ENCODE measurements at regions not wholly inside any gene's neighbourhood (a gene's known extent, or its start where the extent isn't known, plus 50 kb on each side); places are given as distances from the start of the nearest gene placed in this dataset.
"Not testable (repeated sequence)": the region's sequence is repeated elsewhere in the genome, so short reads cannot be mapped to it uniquely, and the experiment has no call there.

DNA sequence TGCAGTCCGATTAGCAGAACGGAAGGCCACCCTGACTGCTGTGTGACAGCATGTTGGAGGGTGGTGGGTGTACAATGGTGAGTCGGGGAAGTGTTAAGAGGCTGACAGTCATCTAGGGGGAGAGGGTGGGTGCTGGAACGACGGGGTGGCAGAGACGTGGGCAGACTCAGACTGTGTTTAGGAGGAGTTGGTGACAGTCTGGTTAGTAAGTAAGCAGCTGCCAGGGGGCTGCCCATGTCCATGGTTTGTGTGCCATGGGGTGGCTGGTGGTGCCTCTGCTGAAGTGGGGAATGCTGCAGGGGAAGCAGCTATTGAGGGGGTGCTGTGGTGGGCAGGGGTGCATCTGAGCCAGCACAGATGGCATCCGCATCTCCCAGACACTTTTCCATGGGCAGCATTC, 51.3 kb upstream of the BOD1 start:
- DNase-seq (ENCODE audit: low spot score): no peak

DNA sequence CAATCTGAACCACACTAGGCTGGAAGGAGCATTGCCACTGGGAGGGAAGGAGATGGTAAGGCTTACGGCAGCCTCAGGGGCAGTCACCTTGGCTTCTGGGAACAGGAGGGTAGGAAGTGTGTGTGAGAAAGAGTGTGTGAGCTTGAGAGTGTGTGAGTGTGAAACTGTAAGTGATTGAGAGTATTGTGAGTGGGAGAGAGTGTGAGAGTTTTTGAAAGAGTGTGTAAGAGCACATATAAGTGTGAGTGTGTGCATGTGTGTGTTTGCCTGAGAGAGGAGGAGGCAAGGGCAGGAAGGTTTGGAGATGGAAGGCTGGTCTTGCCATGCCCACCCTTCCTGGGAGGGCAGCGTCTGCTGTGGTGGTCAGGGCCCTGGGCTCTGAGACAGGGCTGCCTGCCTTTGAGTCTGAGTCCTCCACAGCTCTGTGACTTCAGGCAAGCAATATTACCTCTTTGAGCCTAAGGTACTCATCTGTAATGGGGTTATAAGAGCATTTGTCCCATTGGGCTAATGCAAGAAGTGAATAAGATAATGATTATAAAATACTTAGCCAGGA, 51.9 kb upstream of the BOD1 start:
- no peak for DNase-seq (ENCODE audit: low spot score)

DNA sequence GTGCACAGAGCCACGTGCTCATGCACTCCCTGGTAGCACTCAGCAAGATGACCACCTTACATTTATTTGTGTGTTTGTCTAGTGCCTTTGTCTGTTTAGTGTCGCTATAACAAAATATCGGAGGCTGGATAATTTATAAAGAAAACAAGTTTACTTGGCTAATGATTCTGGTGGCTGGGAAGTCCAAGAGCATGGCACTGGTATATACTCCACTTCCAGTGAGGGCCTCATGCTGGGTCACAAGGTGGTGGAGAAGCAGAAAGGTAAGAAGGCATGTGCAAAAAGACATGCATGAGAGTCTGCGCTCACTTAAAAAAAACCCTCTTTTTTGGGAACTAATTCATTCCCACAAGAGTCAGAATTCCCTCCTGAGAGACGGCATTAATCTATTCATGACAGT, 52.5 kb upstream of the BOD1 start:
- no peak for DNase-seq (ENCODE audit: low spot score)

DNA sequence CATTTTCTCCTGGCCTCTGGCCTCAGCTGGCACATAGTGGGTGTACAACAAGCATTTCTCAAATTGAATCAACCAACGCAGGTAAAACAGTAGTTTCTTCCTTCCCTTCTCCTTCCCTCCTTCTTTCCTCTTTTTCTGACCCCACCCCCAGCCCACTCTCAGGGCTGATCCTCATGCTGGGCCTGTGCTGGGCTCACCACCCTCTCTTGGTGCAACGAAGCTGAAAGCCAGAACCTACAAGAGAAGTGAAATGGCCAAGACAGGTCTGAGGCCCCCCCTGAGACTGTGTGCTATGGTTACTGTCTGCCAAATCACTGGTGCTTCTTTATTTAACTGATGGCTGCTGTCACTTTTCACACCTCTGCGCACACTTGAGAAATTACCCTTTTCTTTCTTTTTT, 53.0 kb upstream of the BOD1 start:
- DNase-seq (ENCODE audit: low spot score): no peak

DNA sequence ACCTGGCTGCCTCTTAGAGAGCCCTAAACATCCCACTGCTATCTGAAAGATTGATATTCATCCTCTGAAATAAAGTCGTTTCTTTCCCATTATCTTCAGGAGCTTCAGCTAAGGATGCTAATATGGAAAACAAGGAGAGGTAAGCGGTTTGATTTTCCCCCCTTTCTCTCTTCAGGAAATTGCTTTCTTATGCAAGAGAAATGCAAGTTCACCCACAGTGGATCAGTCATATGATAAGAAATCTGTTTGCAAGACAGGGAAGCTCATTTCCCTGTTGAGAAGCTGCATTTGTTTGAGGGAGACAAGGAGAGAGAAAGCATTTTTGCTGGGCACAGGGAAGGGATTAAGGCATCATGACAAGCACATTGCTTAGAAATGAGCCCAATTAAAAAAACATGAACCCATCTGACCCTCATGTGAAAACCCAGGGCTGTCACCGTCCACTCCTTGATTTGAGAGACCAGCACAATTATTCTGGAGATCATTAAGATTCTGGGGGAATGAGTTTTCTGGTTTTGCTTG, 53.7 kb upstream of the BOD1 start:
- no peak for DNase-seq (ENCODE audit: low spot score)

DNA sequence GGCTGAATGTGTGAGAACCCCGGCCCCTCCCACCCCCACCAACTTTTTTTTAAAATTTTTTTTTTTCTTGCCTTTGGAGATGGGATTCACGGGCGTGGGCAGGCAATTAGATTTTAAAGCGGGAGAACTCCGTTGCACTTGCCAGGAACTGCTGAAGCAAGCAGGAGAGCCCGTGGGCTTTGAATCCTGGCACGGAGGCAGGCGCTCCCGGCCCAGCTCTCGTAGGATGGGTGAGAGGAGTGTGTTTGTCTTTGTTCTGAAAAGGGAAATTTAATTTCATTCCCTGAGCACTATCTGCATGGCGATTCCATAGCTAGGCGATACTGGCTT, 54.3 kb upstream of the BOD1 start:
- DNase-seq (ENCODE audit: low spot score): no peak

DNA sequence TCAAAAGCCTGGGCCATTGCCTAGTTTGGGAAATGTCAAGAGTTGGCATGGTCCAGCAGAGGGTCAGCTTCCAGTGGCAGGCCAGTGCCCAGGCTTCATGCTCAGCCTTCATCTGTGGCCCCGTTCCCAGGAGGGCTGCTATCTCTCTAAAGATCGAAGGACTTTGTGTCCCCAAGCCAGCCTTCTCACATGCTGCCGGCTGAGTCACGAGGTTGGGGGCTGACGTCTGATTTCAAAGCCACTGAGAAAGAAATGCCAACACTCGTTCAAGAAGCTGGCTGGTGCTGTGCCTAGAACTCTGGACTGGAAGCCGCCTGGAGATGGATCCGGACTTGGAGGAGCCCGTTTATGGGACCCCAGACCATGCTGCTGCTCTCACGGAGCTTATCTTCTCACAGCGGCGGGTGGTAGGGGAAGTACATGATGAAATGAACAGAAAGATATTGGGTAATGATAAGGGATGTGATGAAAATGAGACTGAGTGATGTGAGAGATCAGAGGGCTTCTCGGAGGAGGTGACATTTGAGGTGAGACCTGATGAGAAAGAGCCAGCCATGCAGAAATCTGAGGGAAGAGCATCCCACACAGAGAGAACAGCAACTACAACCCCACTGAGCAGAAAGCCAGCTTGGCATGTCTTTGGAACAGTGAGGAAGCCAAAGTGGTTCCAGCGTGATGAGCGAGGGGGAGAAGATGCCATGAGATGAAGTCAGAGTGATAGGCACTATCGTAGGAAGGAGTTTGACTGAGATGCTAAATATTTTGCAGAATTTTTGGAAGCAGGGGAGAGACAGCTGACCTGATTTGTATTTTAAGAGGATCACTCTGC, 54.9 kb upstream of the BOD1 start:
- no peak for DNase-seq (ENCODE audit: low spot score)

DNA sequence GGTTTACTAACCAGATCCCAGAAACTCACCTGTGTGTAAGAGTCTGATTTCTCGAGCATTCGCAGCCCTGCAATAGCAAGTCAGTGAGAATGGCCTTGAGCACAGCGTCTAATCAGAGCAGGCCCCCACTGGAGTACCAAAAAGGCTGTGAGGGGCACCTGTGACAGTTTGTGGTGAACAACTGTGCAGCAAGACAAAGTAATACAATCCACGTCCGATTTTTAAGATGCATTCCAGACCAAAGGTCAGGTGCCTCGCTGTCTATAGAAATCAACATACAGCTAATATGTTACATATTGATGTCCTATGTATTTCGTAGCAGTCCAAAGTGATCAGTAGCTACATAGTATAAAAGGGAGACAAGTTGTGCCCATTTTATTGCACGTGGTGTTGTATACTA, 55.7 kb upstream of the BOD1 start:
- DNase-seq (ENCODE audit: low spot score): no peak

DNA sequence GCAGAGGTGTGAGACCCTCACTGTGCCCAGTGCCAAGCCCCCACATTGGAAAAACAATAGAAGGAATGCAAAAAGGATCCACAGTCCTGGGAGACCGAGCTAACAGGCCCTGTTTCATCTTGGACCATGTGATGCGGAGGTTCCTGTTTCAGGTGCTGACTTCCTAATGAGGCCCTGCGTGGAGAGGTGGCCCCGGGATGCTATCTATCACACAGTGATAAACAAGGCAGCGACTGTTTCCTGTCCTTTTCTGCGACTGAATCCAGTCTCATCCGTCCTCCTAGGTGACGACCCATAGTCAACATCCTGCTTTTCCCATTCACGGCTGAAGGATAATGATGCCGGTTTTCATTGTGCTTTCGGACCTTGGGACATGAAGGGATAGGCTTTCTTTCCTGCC, 56.4 kb upstream of the BOD1 start:
- no peak for DNase-seq (ENCODE audit: low spot score)

DNA sequence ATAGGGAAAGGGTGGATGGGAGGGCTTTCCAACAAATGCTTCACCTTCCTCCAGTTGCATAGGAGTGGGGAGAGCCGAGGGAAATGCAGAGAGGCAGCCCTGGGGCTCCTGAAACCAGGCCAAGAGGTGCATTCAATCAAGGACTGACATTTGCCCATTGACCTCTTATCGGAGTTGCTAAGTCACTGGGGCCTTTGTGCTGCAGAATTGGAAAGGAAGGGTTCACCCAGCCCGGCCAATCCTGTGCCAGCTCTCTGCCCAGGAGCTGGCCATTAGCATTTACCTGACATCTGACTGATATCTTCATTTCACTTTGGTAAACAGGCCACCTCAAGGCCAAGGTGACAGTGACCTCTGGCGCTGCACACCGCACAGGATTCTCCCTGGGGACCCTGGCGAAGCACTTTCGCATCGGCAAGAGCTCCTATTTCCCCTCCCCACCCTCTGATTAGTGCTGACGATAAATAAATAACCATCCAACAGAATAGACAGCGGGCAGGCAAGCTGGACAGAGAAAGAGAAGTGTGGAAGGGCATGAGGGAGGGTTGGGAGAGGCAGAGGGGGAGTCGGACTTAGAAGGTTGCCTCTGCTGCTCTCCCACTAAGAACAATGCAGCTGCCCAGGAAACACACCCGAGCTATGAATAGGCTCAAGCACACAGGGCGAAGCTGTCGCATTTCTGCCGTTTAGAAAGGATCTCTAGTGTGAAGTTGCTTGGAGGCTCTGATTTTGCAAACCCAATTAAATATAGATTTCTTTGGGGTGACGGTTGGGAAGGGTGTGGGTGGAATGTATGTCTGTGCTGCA, 57.0 kb upstream of the BOD1 start:
- no peak for DNase-seq (ENCODE audit: low spot score)

DNA sequence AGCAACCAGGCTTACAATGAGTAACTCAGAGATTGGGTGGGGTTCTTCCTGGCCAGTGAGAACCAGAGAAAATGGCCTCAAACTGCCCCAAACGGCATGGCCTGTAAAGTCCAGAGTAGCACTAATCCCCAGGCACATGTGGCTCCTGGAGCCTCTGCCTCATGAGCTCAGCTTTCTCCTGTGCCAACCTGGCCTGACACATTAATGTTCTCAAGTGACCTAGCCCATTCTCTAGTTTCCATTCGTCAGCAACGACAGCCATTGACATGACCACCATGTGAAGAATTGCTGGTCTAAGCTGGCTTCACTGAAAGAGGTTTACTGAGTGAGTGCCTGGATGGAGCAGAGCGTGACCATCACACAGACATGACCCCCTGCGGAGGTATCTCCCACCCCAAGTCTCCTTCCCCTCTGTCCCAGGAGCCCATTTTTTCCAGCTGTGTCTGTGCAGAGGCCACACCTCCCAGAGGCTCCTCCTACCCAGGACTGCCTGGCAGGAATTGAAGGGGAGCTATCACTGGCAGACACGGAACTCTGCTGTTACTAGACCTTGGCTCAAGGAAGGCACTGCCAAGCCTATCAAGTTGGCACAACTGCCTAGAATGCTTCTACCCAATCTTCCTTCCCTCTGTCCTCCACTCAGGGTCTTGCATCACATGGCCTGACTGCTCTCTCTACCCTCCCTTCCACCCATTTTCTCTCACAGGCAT, 59.0 kb upstream of the BOD1 start:
- DNase-seq (ENCODE audit: low spot score): no peak

DNA sequence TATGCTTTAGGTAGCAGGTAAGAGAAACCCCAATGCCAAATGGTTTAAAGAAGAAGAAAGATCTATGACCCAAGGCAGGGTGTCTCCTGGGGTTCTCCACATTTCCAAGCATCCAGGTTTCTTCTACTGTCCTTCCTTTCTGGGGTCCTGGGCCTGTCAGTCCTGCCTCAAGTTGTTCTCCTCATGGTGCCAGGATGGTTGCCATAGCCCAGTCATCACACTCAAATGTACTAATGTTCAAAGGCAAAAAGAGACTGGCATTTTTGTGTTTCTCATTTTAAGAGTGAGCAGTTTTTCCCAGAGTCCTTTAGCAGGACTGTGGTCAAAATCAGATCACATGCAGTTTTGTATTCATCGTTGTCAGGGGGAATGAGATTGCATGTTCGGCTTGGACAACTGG, 59.9 kb upstream of the BOD1 start:
- no peak for DNase-seq (ENCODE audit: low spot score)

DNA sequence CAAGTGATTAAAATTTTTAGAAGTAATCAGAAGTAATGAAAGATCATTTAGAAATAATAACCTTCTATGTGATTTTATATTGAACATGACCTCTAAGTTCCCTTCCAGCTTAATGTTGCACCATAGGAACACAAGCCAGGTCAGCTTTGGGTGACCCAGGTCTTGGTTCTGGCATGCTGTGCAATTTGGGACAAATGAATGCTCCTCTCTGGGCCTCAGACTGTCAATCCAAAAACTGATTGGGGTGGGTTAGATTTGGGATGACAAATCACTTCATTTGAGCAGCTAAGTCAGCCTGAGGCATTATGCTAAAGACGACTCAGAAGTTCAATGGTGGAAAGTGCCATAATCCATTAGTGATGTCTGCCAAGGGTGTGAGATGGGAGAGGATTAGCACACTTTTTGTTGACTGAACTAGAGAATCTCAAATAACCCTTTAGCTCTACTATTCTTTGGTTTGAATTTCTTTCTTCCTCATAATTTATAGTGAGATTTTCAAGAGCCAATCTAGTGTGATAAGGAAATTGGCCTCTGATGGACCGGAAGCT, 60.7 kb upstream of the BOD1 start:
- no peak for DNase-seq (ENCODE audit: low spot score)

DNA sequence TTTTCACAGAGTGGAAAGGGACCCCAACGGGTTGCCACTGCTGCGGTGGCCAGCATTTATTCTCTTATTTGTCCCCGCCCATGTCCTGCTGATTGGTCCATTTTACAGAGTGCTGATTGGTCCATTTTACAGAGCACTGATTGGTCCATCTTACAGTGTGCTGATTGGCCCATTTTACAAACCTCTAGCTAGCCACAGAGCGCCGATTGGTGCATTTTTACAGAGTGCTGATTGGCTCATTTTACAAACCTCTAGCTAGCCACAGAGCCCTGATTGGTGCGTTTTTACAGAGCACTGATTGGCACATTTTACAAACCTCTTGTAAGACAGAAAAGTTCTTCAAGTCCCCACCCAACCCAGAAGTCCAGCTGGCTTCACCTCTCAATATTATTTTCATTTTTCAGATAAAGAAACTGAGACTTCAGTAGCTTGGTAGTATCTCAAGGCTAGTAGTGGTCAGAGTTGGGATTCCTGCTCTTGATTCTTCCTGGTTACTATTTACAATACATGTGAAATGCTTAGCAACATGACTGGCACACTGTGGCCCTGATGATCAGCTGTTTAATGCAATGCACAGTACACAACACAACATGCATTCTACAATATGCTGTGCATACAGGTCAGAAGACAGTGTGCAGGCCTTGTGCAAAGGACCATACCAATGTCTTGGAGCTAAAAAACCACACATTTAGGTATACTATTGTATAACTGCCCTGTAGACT, 63.6 kb upstream of the BOD1 start:
- no peak for DNase-seq (ENCODE audit: low spot score)

DNA sequence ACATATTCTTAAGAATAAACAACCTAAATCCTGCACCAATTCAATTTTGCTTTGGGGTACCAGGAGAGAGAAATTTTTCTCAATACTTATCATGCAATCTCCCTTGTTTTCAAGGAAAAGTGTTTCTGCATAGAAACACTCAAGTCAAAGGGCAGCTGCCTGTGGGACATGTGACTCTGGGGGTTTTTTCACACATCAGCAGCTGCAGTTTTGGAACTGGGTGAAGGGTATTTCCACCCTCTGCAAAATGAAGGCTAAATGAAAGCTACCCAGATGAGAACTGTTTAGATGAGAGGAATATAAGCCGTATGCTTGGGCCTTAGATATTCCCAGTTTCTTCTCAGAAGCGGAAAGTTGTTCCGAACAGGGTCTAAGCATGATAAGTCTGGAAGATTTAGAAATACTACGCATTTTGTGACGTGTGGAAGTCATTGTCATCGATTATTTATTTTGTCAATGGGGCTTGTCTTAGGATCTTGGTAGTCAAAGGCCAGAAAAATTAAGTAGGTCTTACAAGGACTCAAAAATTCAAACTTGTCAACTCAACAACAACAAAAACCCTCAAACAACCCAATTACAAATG, 64.3 kb upstream of the BOD1 start:
- no peak for DNase-seq (ENCODE audit: low spot score)

DNA sequence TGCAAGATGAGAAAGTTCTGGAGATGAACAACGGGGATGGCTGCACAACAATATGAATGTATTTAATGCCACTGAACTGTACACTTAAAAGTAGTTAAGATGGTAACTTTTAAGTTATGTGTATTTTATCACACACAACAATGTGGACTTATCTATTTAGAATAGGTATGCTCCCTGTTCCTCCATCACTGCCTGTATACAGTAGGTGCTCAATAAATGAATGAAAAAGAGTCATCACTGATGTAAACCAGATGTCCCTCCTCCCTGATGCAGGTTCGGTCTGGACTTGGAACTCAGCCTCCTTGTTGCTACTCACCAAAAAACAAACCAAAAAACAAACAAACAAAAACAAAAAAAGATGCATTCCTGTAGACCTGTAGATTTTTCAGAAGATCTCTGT, 65.9 kb upstream of the BOD1 start:
- no peak for DNase-seq (ENCODE audit: low spot score)

DNA sequence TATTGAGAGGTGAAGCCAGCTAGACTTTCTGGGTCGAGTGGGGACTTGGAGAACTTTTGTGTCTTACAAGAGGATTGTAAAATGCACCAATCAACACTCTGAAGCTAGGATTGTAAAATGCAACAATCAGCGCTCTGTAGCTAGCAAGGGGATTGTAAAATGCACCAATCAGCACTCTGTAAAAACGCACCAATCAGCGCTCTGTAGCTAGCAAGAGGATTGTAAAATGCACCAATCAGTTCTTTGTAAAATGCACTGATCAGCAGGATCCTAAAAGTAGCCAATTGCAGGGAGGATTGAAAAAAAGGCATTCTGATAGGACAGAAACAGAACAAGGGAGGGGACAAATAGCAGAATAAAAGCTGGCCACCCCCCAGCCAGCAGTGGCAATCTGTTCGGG, 68.1 kb upstream of the BOD1 start:
- not testable (repeated sequence) for DNase-seq (ENCODE audit: low spot score)

DNA sequence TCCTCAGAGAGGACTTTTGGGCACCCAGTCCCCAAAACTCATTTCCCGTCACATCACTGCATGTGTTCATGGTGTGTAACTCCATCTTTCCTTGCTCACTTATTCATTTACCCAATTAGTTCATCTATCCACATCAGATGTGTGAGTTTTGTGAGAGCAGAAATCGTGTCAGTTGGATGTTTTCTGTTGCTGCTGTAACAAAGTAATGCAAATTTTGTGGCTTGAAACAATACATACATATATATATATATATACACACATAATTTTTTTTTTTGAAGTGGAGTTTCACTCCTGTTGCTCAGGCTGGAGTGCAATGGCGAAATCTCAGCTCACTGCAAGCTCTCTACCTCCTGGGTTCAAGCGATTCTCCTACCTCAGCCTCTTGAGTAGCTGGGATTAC, 70.5 kb upstream of the BOD1 start:
- DNase-seq (ENCODE audit: low spot score): no peak

DNA sequence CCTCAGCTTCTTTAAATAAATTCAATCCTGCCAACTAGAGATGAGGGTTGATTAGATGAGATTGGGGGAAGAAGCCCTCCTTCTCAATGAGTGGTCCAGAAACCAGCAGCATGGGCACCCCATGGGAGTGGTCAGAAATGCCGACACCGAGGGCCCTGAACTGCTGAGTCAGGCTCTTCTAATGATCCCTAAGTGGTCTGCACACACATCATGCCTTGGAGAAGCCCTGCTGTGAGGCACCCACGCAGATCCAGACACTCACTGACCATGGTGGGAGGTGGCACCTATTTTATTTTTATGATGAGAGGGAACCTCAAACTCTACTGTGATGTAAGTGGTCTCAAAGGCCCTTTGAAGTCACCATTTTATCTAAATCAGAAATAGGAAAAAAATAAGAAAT, 72.3 kb upstream of the BOD1 start:
- no peak for DNase-seq (ENCODE audit: low spot score)

DNA sequence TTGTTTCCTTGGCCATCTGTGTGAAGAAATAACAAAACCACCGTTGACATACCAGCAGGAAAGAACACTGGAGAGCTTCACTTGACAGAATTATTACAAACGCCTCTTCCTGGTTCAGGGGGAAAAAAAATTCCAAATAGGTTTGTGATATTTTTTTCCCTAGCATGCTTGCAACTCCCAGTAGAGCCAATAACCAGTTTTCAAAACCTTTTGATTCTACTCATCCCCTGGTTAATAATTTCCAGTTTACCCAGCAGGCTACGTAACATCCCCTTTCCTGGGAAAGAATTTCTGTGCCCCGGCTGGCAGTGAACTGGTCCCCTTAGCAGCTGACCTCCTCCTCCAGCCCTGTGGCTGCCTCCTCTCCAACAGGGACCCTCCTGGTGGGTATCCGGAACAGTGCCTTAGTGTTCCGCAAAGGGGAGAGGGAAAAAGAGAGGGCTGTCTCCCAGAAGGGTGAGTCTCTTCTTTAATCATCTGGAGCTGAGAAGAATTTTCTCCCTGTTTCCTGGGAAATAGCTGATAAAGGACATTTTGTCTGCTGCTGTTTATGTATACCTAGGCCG, 72.8 kb upstream of the BOD1 start:
- DNase-seq (ENCODE audit: low spot score): peak; percentile 23

Data from LoVo (cell line).